HG03354 (cell line): ENCODE measurements at regions not wholly inside any gene's neighbourhood (a gene's known extent, or its start where the extent isn't known, plus 50 kb on each side); places are given as distances from the start of the nearest gene placed in this dataset.
"Not testable (repeated sequence)": the region's sequence is repeated elsewhere in the genome, so short reads cannot be mapped to it uniquely, and the experiment has no call there.

ENCODE experiments used
- ATAC-seq: cut with Tn5 transposase; IDR thresholded peaks from one replicate; pipeline ENCODE4 v1.9.1; 2021; ENCODE audit warnings: mild to moderate bottlenecking; ENCODE audit not compliant: unreplicated experiment, poor library complexity, severe bottlenecking

DNA sequence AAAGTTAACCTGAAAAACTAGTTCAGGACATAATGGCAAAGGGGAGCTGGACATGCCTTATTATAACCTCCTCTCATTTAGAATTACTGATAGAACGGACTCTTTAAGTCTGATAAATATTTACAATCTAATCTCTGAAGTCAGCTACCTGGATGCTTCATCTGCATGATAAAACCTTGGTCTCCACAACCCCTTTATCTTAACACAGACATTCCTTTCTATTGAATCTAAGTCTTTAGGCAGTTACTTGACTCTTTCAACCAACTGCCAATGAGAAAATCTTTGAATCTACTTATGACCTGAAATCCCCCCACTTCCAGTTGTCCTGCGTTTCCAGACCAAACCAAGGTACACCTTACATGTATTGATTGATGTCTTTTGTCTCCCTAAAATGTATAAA is 191.2 kb upstream of the LRRTM4 start:
- no peak for ATAC-seq

DNA sequence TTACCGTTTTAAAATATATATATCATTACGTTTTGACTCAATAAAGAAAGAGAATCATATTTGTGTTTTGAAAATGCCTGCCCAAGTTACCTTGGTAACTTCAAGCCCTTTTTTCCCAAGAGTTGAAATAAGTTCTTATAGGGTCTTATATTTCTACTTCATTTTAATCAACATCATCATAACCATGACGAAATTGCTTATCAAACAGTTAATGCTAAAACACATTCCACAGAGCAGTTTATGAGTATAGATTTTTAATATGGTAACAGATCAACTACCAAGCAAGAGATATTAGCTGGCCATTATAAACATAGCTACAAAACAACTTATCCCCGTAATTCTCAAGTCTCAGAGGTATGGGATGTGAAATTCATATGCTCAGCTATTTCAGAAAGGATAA is 197.9 kb upstream of the LRRTM4 start:
- ATAC-seq, result no peak

DNA sequence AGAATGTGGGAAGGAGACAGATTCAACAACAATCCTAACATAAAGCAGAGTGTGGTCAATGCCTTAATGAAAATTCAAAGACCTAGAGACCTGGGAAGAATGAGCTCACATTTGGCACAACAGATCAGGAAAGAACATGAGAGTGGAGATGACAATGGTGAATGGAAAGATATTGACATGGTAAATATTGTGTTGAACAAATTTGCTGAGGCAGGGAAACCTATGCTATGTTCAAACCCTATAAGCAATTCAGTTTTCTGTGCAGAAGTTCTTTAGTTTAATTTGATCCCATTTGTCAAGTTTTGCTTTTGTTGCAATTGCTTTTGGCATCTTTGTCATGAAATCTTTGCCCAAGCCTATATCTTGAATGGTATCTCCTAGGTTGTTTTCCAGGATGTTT is 199.4 kb upstream of the LRRTM4 start:
- no peak for ATAC-seq

DNA sequence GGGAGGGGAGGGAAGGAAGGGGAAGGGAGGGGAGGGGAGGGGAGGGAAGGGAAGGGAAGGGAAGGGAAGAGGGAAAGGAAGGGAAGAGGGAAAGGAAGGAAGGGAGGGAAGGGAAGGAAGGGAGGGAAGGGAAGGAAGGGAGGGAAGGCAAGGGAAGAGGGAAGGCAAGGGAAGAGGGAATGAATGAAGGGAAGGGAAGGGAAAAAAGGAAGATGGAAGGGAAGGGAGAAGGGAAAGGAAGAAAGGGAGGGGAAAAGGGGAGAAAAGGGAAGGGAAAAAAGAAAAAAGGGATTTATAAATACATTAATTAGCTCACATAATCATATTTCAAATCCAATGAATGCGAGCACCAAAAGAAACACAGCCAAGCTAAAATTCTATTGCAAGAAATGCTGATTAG is 202.9 kb upstream of the LRRTM4 start:
- no peak for ATAC-seq

DNA sequence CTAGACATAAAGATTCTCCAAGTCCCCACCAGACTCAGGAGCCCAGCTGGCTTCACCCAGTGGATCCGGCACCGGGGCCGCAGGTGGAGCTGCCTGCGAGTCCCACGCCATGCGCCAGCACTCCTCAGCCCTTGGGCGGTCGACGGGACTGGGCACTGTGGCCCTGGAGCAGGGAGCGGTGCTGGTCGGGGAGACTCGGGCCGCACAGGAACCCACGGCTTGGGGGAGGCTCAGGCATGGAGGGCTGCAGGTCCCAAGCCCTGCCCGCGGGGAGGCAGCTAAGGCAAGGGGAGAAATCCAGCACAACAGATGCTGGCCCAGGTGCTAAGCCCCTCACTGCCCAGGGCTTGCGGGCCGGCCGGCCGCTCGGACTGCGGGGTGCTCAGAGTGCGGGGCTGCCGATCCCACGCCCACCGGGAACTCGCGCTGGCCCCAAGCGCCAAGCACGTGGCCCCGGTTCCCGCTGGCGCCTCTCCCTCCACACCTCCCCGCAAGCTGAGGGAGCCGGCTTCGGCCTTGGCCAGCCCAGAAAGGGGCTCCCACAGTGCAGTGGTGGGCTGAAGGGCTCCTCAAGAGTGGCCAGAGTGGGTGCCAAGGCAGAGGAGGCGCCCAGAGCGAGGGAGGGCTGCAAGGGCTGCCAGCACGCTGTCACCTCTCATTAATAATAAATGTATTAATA is 212.6 kb upstream of the LRRTM4 start:
- ATAC-seq, result not testable (repeated sequence)

DNA sequence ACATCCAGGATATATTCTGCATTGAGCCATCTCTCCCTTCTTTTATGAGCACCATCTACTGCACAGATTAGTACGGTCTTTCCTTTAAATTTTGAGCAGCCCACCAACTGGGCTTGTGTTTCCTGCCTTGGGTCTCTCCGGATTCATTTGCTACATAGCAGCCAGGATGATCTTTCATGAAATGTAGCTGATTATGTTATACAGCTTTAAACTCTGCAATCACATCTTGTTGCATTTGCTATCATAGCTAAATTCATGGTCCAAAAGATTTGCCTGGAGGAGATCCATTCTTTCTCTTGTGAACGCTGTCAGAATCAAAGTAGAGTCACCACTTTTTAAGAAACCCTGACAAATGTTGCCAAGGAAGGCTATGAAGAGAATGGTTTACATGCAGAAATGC is 215.1 kb upstream of the LRRTM4 start:
- no peak for ATAC-seq

DNA sequence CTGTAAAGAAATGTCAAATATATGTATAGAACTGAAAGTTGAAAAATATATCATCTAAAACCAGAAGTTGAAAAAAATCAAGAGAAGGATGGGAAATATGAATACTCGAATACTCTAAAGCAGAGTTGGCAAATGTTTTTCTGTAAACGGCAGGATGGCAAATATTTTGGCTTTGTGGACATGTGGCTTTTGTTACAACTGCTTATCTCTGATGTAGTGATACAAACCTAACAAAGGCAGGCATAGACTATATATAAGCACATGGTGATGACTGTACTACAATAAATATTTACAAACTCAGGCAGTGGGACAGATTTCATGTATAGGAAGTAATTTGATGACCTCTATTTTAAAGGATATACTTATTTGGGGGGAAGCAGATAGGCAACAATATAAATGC is 224.6 kb upstream of the LRRTM4 start:
- no peak for ATAC-seq

DNA sequence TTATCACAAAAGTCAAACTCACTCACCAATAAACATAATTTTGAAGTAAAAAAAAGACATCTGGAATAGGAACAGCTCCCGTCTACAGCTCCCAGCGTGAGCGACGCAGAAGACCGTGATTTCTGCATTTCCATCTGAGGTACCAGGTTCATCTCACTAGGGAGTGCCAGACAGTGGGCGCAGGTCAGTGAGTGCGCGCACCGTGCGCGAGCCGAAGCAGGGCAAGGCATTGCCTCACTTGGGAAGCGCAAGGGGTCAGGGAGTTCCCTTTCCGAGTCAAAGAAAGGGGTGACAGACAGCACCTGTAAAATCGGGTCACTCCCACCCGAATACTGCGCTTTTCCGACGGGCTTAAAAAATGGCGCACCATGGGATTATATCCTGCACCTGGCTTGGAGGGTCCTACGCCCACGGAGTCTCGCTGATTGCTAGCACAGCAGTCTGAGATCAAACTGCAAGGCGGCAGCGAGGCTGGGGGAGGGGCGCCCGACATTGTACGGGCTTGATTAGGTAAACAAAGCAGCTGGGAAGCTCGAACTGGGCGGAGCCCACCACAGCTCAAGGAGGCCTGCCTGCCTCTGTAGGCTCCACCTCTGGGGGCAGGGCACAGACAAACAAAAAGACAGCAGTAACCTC is 231.7 kb upstream of the LRRTM4 start:
- not testable (repeated sequence) for ATAC-seq

DNA sequence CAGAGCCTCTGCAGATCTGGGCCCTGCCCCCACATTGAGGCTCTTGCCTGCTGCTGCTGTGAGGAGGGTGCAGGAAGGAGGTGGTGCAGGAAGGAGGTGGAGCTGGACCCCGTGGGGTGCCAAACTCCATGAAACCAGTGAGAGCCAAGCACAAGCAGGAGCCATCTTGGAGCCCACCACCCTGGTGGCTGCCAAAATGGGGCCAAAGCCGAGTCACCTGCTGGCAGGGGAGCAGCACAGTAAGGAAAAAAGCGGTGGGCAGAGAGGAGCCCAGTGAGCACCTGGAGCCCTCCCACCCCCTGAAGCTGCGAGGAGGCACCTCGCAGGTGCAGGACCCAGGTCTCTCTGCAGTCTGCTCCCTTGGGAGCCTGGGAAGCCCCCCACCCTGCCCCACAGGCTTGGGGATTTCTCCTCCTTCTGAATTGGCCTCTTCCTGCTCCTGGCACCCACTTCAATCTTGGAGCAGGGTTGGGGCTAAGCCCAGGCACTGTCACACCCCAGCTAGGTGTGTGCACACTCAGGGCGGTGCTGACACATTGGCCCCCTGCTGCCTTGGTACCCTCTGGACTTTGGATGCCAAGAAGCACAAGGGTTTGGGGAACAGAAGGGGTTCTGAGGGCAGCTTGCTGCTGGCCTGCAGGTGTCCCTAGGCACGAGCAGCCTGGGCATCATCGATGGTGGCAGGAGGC is 245.4 kb upstream of the LRRTM4 start:
- ATAC-seq, result no peak

DNA sequence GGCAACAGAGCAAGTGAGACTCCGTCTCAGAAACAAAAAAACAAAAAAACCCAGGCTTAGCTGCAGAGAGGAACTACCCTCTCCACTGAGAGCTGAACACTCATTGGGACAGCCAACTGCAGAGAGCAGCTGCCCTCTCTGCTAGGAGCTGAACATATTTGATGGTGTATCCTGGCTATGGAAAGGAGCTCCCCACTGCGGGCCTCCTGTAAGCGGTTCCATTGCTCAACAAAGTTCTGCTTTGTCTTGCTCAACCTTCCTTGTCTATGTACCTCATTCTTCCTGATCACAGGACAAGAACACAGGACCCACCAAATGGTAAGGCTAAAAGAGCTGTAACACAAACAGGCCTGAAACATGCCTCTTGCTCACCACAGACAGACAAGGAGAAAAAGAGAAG is 246.3 kb upstream of the LRRTM4 start:
- no peak for ATAC-seq

DNA sequence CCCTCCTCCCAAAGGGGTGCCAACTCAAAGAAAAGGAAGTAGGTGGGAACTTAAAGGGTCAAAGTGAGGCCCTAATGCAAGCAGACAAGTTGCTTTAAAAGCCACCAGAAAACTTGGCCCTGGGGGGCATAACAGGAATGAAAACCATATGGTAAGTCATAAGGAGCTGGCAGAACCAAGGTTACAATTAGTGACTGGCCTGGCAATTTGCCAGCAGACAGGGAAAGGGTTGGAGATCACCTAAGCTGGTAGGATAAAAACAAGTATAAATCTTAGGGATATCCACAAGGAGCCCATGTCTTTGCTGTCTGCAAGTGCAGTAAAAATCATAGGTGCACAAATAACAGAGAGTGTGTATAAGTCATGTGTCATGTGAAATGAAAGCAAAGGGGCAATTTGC is 256.7 kb upstream of the LRRTM4 start:
- ATAC-seq, result no peak

DNA sequence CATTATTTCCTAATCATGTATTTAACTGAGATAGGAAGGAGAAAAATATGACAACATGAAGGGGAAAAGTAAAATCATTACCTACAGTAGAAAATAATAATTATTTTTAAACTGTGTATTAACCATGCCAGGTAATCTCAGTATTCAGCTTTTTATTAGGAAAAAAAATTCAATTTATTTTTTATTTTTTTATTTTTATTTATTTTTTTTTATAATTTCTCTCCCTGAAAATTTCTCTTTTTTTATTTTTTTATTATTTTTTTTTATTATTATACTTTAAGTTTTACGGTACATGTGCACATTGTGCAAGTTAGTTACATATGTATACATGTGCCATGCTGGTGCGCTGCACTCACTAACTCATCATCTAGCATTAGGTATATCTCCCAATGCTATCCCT is 271.3 kb upstream of the LRRTM4 start:
- not testable (repeated sequence) for ATAC-seq

DNA sequence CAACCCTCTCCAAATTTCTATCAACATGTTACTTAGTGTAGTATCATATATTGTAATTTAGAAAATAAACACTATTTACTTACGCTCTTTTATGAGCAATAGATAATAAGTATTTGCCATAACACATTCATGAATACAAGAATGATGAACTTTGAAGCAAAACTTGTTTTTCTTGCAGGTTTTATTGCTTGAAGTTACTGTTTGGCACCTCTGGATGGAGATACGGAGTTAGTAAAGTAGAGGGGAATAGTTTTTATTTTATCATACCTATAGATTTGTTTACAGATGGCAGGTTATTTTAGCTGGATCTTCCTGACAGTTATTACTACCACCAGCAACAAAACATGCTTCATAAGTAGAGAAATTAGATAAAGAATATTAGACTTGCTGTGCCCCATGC is 274.2 kb upstream of the LRRTM4 start:
- ATAC-seq, result no peak

DNA sequence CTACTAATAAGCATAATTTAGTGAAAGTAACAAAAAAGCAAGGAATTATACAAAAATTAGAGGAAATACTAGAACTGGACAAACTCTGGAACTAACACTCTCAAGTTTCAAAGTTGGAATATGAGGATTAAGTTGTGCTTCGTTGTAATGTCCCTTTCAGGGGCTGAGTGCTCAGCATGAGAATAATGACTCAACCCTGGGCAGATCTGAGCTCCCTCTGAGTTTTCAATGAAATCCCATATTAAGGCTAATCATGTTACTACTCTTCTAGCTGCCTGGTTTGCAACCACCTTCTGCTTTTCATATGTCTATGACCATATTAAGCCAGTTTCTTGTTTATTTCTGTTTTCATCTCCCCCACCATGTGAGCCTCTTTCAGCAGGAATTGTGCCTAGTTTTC is 274.9 kb upstream of the LRRTM4 start:
- no peak for ATAC-seq

DNA sequence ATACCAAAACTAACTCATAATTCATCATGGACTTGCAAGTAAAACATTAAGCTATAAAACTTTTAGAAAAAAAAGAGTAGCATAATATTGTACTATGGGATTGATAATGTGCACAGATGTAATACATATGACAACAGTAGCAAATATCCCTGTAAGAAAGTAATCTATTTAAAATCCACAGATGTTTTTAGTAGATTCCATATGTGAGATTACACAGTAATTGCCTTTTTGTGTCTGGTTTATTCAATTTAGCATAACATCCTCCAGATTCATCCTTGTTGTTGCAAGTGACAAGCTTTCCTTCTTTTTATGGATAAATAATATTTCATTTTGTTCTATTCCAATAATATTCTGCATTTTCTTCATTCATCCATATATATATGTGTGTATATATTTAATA is 278.2 kb upstream of the LRRTM4 start:
- ATAC-seq, result no peak

DNA sequence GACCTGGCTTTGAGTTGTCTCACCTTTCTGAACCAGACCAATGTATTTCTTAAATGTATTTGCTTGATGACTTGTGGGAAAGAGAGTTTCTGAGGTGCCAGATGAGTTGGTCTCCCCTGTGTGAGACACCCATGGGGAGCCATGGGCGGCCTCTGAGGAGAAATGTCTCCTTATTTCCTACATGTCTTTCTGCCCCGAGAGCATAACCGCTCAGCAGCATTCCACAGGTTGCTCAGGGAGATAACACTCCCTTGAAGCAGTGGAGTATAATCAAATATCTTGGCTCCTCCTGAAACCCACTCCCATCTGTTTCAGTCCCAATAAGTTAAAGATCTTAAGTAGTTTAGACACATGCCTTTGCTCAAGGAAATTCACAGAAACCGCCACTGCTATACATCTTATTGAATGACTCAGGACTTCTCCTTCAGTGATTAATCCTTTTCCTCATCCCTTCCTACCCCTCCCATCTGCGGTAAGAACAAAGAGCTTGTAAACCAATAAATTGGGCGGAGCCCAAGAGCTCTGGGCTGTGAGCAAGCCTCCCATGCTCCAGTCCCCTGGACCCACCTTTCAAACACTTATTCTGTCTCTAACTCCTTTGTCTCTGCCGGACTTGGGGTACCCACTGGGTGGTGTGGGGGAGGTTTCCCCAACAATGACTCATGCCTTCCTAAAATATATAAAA is 285.5 kb upstream of the LRRTM4 start:
- no peak for ATAC-seq

DNA sequence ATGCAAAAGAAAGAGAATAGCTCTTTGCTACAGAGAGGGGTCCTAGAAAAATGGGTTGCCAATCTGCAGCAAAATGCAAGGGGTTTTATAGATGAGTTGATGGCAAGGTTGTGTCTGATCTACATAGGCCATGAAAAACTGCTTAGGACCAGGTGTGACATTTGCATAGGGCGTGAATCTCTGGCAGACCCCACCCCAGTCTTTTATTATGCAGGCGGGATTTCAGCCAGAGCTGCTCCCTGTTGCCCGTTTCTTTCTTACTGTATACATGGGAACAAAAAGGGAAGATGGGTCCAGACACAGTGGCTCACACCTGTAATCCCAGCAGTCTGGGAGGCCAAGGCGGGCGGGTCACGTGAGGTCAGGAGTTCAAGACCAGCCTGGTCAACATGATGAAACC is 286.4 kb upstream of the LRRTM4 start:
- no peak for ATAC-seq

DNA sequence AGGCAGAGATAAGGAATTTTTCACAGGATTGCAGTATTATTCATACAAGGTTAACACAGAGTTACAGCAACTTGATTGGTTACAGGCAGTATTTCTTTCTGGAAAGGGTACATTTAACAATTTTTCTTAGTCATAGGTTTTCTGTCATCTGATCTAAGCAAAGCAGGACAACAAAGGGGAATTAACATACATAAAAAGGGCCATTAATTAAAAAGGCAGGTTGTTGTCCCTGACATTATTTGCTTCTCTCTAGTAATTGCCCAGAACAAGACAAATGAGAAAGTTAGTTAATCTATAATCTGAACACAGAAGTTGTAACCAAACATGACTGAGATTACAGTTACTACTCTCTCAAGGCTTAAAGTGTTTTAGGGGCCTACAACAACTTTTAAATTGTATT is 291.4 kb upstream of the LRRTM4 start:
- ATAC-seq, result no peak

DNA sequence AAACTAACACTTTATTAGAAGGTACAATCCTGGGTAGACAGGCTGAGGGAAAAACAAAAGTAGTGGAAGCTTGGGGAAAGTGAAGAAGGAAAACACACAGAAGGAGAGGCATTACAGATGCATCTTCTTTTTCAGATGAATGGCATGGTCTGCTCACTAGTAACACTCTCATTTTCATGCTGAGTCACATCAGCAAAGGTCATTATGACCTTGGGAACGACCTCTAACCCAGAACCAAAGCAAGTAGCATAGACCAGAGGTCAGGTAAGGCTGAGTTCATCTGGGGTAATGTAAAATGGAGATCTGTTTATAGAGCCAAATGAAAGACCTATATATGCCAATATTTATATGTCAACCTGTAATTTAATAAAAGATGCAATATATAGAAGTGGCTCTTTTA is 294.4 kb upstream of the LRRTM4 start:
- no peak for ATAC-seq

DNA sequence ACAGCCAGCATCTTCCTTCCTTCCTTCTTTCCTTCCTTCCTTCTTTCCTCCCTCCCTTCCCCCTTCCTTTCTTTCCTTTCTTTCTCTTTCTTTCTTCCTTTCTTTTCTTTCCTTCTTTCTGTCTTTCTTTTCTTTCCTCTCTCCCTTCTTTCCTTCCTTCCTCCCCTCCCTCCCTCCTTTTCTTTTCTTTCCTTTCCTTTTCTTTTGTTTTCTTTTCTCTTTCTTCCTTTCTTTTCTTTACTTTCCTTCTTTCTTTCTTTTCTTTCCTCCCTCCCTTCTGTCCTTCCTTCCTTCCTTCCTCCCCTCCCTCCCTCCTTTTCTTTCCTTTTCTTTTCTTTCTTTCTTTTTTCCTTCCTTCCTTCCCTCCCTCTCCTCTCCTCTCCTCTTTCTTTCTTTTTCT is 296.0 kb upstream of the LRRTM4 start:
- no peak for ATAC-seq

DNA sequence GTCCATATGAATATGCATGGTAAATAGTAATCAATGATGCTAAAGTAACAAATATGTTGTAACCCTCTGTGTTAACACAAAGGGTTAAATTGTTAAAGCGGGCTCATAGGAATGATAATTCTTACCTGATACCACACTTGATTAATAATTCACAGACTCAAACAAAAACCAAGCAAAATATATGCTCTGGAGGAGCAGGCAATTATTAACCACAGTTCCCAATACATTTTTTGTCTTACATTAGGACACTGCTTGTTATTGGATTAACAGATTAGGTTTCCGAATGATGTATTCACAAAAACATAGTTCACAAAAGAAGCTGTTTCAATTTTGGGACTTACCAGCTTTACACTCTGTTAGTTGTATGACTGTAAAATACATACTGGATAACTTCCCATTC is 300.9 kb upstream of the LRRTM4 start:
- no peak for ATAC-seq
